ENCODE measurements at regions not wholly inside any gene's neighbourhood (a gene's known extent, or its start where the extent isn't known, plus 50 kb on each side); places are given as distances from the start of the nearest gene placed in this dataset.

DNA sequence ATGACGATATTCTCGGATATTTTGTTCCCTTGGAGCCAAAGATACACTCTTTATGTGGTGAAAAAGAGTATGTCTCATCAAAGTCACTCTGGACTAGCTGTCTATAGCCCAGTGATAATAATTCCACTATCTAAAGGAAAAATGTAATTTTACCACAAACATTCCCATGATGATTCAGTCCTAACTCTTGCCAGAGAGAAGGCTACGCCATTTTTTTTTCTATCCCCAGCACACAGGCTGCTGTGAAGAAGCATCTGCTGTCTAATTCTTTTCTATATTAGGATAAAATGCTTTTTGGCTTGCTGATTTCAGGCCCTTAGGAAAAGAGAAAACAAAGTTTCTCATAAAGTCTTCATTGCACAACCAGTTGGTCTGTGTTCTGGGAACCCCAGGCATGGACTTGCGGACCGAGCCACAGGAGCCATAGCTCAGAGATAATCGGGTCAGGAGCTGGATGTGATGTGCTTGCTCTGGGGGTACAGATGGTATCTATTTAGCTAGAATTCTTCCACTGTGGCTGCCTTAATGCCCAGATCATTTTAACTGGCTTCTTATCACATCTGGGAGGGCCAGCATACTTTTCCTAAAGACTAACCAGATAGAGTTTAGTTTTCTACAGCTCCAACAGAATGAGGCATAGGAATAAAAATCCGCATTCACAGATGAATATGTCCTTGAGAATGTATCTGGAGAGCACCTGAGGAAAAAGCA is 683.7 kb upstream of the ID4 start:
- no peak for DNase-seq (ENCODE audit: low spot score)

DNA sequence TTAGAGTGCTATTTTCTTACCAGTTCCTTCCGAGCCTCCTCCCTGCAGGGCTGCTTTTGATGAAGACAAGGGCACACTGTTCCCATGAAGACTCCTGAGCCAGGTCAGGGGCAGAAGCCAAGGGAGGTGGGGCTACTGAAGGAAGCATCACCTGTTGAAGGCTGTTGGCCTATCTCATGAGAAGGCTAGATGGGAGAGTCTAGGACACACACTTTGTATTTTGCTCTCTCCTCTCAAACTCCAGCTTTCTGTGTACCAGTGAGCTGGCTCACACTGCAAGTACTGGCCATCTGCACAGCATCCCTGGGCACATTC is 683.2 kb upstream of the ID4 start:
- DNase-seq (ENCODE audit: low spot score): no peak

DNA sequence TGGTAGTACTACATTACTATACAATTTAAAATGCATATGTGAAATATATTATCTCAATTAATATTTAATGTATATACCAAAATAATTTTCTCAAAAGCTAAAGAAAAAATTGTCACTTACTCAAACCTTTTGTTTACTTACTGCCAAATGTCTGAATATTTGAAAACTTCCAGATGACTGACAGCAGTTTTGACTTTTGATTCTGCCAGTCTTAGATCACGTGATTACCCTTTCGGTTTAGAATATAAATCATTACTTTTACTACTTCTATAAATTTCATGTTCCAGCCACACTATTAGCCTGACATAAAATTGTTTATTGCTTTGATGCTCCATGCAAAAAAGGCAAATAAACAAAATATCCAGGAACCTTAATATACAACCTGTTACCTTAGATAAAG is 680.7 kb upstream of the ID4 start:
- DNase-seq (ENCODE audit: low spot score): no peak

DNA sequence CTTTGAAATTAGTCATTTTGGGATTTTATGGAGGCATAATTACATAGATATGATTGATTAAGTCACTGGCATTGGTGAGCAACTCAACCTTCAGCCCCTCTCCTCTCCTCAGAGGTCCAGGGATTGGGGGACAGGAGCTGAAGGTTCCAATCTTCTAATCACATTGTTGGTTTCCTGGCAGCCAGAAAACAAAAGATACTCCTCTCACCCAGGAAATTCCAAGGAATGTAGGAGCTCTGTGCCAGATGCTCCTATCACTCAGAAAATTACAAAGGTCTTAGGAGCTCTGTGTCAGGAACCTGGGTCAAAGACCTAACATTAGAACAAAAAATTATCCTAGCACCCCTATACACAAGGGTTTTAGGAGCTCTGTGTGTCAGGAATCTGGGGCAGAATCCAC is 679.7 kb upstream of the ID4 start:
- no peak for DNase-seq (ENCODE audit: low spot score)

DNA sequence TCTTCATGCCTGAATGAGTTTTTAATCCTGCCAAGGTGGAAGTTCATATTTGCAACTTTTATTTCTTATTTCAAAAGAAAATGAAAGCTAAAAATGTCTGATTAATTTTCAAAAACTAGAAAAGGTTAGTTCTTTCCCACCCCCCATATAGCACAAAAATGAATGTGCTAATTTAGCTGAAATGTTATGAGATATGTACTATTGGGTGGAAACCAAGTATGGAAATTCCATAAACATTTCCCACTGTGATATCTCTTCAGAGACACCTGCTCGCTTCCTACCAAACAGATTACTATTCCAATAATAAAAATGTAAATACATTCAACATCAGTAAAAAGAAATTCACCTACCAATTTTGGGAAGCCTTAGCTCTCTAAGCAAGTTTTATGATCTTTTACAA is 678.6 kb upstream of the ID4 start:
- no peak for DNase-seq (ENCODE audit: low spot score)

GRCh38 chr6:19159089-19159488 is 678.1 kb upstream of the ID4 start:
- DNase-seq (ENCODE audit: low spot score): no peak

DNA sequence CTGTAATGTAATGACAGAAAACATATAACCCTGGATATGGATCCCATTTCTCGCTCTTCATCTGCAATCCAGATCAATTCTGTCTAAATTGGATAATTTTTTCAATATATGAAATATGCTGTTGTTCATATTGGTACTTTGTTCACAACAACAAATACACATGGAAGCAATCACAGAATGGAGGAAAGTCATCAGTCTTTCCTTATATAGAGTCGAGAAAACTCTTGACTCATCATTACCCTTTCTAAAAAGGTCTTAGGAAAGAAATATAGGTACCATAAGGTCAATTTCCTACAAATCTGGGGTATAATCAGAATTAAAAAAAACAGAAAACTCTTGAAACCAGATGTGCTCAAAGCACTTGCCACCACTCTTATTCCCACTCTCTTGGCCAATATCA is 677.6 kb upstream of the ID4 start:
- no peak for DNase-seq (ENCODE audit: low spot score)

- no peak for DNase-seq (ENCODE audit: low spot score)
These were observed 677.0 kb upstream of the ID4 start for GRCh38 chr6:19160081-19160730.

DNA sequence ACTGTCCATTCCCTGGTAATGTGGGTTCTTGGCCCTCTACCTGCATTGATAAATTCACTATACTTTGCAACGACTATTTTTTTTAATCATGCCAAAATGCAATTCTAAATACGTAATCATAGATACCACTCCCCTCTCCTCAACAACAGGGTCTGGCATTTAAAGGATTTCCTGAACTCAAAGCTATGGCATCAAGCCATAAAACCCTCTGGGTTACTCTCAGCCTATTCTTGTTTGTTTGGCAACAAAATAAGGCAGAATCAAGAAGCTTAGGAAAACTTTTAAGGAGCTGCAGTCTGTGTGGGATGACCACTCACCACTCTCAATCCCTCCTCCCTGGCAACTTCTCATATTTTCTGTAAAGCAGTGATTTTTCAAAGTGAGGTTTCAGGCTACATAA is 669.9 kb upstream of the ID4 start:
- DNase-seq (ENCODE audit: low spot score): no peak

DNA sequence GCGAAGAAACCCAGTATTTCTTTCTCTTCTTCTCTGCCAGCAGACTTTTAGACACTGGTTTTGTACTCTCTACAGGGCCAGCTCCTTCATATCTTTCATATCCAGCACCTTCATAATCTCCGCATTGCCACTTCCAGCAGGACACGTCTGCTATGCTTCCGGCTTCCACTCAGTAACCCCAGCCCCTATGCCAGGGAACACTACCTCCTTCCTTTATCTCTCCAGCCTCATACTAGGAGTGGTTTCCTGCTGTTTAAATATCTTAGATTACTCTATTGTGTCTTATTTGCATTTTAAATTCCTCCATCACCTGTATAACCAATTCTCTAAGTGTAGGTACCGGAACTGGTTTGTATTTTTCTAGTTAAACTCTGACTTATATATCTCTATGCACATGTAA is 667.8 kb upstream of the ID4 start:
- DNase-seq (ENCODE audit: low spot score): no peak

DNA sequence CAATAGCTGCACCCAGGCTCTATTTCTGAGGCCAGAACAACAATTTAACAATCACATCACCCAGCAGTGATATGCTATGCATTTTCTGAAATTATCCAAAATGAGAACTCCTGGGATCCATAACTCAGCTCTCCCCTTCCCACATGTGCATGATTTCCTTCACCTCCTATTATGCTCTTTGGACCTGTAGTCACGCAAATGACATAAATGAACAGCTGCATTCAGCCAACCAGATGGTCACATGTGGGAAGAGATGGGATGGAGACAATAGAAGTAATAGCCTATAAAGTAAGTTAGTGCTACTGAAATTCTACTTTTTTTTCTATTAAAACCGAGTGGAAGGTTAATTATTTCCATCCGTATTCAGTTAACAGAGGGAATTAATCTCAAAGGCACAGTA is 662.1 kb upstream of the ID4 start:
- no peak for DNase-seq (ENCODE audit: low spot score)

GRCh38 chr6:19180348-19181072 is 656.7 kb upstream of the ID4 start:
- DNase-seq (ENCODE audit: low spot score): peak; percentile 55

DNA sequence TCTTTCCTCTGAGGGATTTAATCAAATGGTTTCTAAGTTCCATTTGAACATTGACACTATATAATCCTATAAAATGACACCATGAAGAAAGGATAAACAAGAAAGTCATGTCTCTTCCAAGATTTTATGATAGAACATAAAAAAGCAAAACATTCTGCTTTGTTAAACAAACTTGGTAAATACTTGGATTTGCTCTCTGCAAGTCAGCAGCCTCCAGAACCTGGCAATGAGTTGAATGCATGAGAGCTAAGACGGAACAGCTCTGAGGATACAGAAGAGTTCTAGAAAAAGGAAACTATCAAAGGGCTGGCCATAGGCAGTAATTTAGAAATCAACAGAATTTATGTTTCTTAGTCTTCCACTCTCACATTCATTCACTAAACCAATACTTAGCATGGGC is 656.0 kb upstream of the ID4 start:
- DNase-seq (ENCODE audit: low spot score): no peak

GRCh38 chr6:19193624-19194023 is 643.5 kb upstream of the ID4 start:
- no peak for DNase-seq (ENCODE audit: low spot score)

GRCh38 chr6:19204445-19204844 is 632.7 kb upstream of the ID4 start:
- no peak for DNase-seq (ENCODE audit: low spot score)

DNA sequence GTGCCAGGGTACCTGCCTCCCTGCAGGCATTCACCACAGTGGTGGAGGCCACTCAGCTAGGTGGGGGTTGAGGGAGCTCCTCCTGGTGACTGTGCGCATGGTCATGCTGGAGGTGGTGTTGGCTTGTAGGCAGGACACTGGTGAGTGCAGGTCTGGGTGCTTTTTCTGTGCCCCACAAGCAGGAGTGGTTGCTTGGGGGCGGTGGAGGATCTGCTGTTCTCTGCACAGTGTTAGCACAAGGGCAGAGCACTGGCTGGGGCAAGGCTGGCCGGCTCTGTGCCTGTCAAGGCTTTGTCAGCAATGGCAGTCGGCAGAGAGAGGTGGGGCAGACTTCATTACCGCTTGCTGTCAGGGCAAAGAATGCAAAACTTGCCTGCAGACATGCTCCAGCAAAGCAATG is 632.1 kb upstream of the ID4 start:
- no peak for DNase-seq (ENCODE audit: low spot score)

DNA sequence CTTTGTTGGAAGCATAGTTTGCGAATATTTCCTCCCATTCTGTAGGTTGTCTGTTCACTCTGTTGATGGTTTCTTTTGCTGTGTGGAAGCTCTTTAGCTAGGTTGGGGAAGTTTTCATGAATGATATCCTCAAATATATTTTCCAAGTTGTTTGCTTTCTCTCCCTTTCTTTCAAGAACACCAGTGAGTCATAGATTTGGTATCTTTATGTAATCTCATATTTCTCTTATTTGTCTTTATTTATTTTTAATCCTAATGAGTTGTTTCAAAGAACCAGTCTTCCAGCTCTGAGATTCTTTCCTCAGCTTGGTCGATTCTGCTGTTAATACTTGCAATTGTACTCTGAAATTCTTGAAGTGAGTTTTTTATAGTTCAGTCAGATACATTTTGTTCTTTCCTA is 628.0 kb upstream of the ID4 start:
- no peak for DNase-seq (ENCODE audit: low spot score)

DNA sequence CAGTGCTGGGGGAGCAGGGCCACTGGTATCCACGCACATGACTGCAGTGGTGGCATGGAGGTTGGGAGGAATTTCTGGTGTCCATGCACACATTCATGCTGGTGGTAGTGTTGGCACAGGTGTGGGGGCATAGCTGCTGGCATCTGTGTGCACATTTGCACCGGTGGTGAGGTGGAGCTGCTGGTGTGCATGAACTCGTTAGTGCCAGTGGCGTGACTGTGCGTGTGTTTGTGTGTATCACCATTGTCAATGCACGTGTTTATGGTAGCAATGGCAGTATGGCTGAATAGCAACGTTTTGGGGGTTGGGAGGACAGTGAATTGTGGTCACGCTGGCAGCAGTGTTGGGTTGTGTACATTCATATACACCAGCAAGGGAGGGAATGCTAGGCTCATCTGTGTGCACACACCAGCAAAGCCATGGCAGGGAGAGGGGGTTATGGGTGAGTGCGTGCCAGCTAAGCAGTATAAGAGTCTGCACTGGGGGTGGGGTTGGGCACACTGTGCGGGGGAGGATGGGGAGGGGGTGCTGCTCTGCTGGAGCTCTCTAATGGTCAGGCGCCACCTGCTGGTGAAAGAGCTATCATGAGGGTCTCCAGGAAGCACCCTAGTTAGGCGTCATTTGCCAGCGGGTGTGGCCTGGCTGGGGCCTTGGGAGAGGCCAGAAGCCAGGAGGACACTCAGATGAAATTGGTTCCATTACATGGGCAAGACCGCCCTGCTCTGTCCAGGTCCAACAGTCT is 626.1 kb upstream of the ID4 start:
- DNase-seq (ENCODE audit: low spot score): no peak

DNA sequence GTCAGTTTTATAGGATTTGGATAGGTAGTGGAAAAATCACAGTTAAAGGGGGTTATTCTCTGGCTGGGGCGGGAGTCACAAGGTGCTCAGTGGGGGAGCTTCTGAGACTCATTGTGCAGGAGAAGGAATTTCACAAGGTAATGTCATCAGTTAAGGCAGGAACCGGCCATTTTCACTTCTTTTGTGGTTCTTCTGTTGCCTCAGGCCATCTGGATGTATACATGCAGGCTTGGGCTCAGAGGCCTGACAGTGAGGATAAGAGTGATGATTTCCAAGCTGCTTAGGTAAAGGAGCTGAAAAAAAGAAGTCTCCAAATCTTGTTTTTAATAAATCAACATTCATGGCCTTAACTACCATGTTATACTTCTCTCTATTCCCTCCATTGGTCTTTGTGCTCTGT is 622.9 kb upstream of the ID4 start:
- DNase-seq (ENCODE audit: low spot score): no peak

DNA sequence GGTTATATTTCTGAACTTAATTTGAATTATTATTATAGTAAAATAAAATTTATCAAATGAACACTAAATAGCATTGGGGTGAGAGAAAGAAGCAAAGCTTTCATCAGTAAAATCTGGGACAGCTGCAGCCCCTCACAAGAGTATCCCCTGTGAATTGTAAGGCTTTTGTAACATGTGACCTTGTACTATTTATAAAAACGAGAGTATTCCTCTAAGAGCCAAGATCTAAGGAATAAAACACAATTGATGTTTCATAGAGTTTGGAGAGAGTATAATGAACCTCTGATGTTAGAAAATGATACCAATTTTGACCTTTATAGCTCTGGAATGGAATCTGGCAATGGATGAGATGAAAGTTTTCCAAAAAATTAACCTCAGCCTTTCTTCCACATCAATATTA is 617.2 kb upstream of the ID4 start:
- DNase-seq (ENCODE audit: low spot score): no peak

- no peak for DNase-seq (ENCODE audit: low spot score)
These were observed 605.1 kb upstream of the ID4 start for GRCh38 chr6:19231878-19232561.

- no peak for DNase-seq (ENCODE audit: low spot score)
These were observed 591.5 kb upstream of the ID4 start for GRCh38 chr6:19245656-19246055.

Measured in ureter (tissue), 1 donor.